HEK293 (cell line): ENCODE measurements at regions not wholly inside any gene's neighbourhood (a gene's known extent, or its start where the extent isn't known, plus 50 kb on each side); places are given as distances from the start of the nearest gene placed in this dataset.

ENCODE experiments used
- CTCF ChIA-PET: fragments of 350-600 bp; formaldehyde crosslinking; extraction: SDS; loops from one replicate; lab custom pipeline; 2021; ENCODE audit warnings: antibody characterized with exemption; lab: Yijun Ruan, JAX
- POLR2A ChIA-PET: fragments of 300-600 bp; formaldehyde crosslinking; extraction: SDS; loops from one replicate; lab custom pipeline; 2020; ENCODE audit warnings: antibody characterized with exemption, inconsistent platforms; lab: Yijun Ruan, JAX
- H3K27ac ChIP-seq: fragments of 200-500 bp; sonication (Bioruptor generic); 2 replicates; pipeline ENCODE4 v1.5.1; 2014; ENCODE audit warnings: low read depth, low read length, control low read depth, inconsistent platforms; ENCODE audit errors: extremely low read depth
- H3K36me3 ChIP-seq, 2 experiments: fragments of 200-500 bp in 1 of 2; sonication (Bioruptor generic) in 1 of 2; 1 replicate in 1 of 2; 2 replicates in 1 of 2; pipeline ENCODE4 v1.5.1; 2014 to 2017; ENCODE audit warnings: inconsistent platforms in 2 of 2, low read length in 2 of 2; ENCODE audit not compliant: control insufficient read depth in 2 of 2, insufficient read depth in 1 of 2
- H3K4me1 ChIP-seq: fragments of 200-500 bp; sonication (Bioruptor generic); 2 replicates; pipeline ENCODE4 v1.5.1; 2014; ENCODE audit warnings: mild to moderate bottlenecking, low read length, inconsistent platforms; ENCODE audit not compliant: control insufficient read depth, insufficient read depth
- H3K4me3 ChIP-seq: 2 replicates; pipeline ENCODE4 v1.5.1; 2011; ENCODE audit warnings: low read depth, mild to moderate bottlenecking, control low read depth, low read length, moderate library complexity
- H3K9me3 ChIP-seq: fragments of 200-500 bp; sonication (Bioruptor generic); 2 replicates; pipeline ENCODE4 v1.5.1; 2014; ENCODE audit warnings: low read depth, low read length, inconsistent platforms; ENCODE audit not compliant: control insufficient read depth, insufficient read depth
- GLIS1 ChIP-seq: fragments of 450-650 bp; formaldehyde crosslinking; IDR thresholded peaks from 2 replicates; pipeline ENCODE4 v1.5.1; 2016; ENCODE audit warnings: missing biosample characterization, missing genetic modification characterization
- IKZF3 ChIP-seq: fragments of 450-650 bp; IDR thresholded peaks from 2 replicates; pipeline ENCODE4 v1.5.0; 2018; ENCODE audit warnings: missing biosample characterization, mild to moderate bottlenecking, missing genetic modification characterization, moderate library complexity
- KLF9 ChIP-seq: fragments of 450-650 bp; formaldehyde crosslinking; IDR thresholded peaks from 2 replicates; pipeline ENCODE4 v1.5.1; 2016; ENCODE audit warnings: missing biosample characterization, missing genetic modification characterization, low read depth
- MEIS1 ChIP-seq: sonication (generic); formaldehyde crosslinking; IDR thresholded peaks from 2 replicates; pipeline ENCODE4 v1.8.1; 2022; ENCODE audit warnings: missing genetic modification reagents, mild to moderate bottlenecking, borderline replicate concordance
- PRDM1 ChIP-seq: fragments of 450-650 bp; formaldehyde crosslinking; IDR thresholded peaks from 2 replicates; pipeline ENCODE4; 2016; ENCODE audit warnings: missing biosample characterization, missing genetic modification characterization
- REST ChIP-seq: fragments of 450-650 bp; formaldehyde crosslinking; IDR thresholded peaks from 2 replicates; pipeline ENCODE4 v1.5.1; 2016; ENCODE audit warnings: missing biosample characterization, missing genetic modification characterization
- TRIM28 ChIP-seq: IDR thresholded peaks from 2 replicates; pipeline ENCODE4 v1.6.1; 2011; ENCODE audit warnings: low read length, control low read depth, borderline replicate concordance
- ZBTB1 ChIP-seq: fragments of 450-650 bp; formaldehyde crosslinking; IDR thresholded peaks from 2 replicates; pipeline ENCODE4 v1.5.1; 2016; ENCODE audit warnings: missing biosample characterization, missing genetic modification characterization
- ZBTB11 ChIP-seq: fragments of 450-650 bp; formaldehyde crosslinking; conservative IDR thresholded peaks from 2 replicates; pipeline ENCODE4 v1.5.1; 2016; ENCODE audit warnings: low read depth, missing biosample characterization, missing genetic modification characterization
- ZBTB17 ChIP-seq: fragments of 450-650 bp; formaldehyde crosslinking; IDR thresholded peaks from 2 replicates; pipeline ENCODE4 v1.5.1; 2016; ENCODE audit warnings: missing biosample characterization, missing genetic modification characterization
- ZBTB20 ChIP-seq: fragments of 450-650 bp; formaldehyde crosslinking; IDR thresholded peaks from 2 replicates; pipeline ENCODE4 v1.5.1; 2016; ENCODE audit warnings: missing biosample characterization, missing genetic modification characterization
- ZBTB7A ChIP-seq: fragments of 450-650 bp; formaldehyde crosslinking; IDR thresholded peaks from 2 replicates; pipeline ENCODE4 v1.5.1; 2016; ENCODE audit warnings: low read depth, missing biosample characterization, missing genetic modification characterization
- ZNF133 ChIP-seq: fragments of 450-650 bp; formaldehyde crosslinking; IDR thresholded peaks from 2 replicates; pipeline ENCODE4 v1.5.1; 2016; ENCODE audit warnings: missing biosample characterization, missing genetic modification characterization
- ZNF174 ChIP-seq: fragments of 450-650 bp; formaldehyde crosslinking; IDR thresholded peaks from 2 replicates; pipeline ENCODE4 v1.5.0; 2017; ENCODE audit warnings: missing biosample characterization, mild to moderate bottlenecking, missing genetic modification characterization
- ZNF266 ChIP-seq: fragments of 450-650 bp; formaldehyde crosslinking; IDR thresholded peaks from 2 replicates; pipeline ENCODE4 v1.5.1; 2016; ENCODE audit warnings: missing biosample characterization, missing genetic modification characterization, low read depth
- ZNF274 ChIP-seq, 2 experiments: fragments of 200-500 bp in 1 of 2; fragments of 450-650 bp in 1 of 2; sonication (Bioruptor generic) in 1 of 2; formaldehyde crosslinking in 1 of 2; IDR thresholded peaks; 2 replicates each; pipeline versions ENCODE4 v1.5.1 to v1.6.1; 2014 to 2016; ENCODE audit warnings: borderline replicate concordance in 1 of 2, inconsistent platforms in 1 of 2, low read length in 1 of 2, missing biosample characterization in 1 of 2, missing genetic modification characterization in 1 of 2
- ZNF335 ChIP-seq: fragments of 450-650 bp; formaldehyde crosslinking; conservative IDR thresholded peaks from 2 replicates; pipeline ENCODE4 v1.5.1; 2016; ENCODE audit warnings: missing biosample characterization, missing genetic modification characterization
- ZNF530 ChIP-seq: fragments of 450-650 bp; formaldehyde crosslinking; IDR thresholded peaks from 2 replicates; pipeline ENCODE4 v1.5.1; 2016; ENCODE audit warnings: low read depth, missing biosample characterization, missing genetic modification characterization
- ZNF548 ChIP-seq: fragments of 450-650 bp; formaldehyde crosslinking; IDR thresholded peaks from 2 replicates; pipeline ENCODE4 v1.5.1; 2016; ENCODE audit warnings: missing biosample characterization, missing genetic modification characterization
- ZNF639 ChIP-seq: fragments of 450-650 bp; formaldehyde crosslinking; IDR thresholded peaks from 2 replicates; pipeline ENCODE4 v1.5.1; 2016; ENCODE audit warnings: missing biosample characterization, missing genetic modification characterization
- ZNF707 ChIP-seq: fragments of 450-650 bp; formaldehyde crosslinking; IDR thresholded peaks from 2 replicates; pipeline ENCODE4 v1.5.1; 2016; ENCODE audit warnings: missing biosample characterization, missing genetic modification characterization
- ZSCAN30 ChIP-seq: fragments of 450-650 bp; IDR thresholded peaks from 2 replicates; pipeline ENCODE4 v1.5.1; 2018; ENCODE audit warnings: missing biosample characterization, mild to moderate bottlenecking, missing genetic modification characterization, moderate library complexity
- TF ChIP-seq, protein P1 (sequence below): fragments of 450-650 bp; formaldehyde crosslinking; IDR thresholded peaks from 2 replicates; pipeline ENCODE4 v1.5.1; 2016; ENCODE audit warnings: missing biosample characterization, missing genetic modification characterization

DNA sequence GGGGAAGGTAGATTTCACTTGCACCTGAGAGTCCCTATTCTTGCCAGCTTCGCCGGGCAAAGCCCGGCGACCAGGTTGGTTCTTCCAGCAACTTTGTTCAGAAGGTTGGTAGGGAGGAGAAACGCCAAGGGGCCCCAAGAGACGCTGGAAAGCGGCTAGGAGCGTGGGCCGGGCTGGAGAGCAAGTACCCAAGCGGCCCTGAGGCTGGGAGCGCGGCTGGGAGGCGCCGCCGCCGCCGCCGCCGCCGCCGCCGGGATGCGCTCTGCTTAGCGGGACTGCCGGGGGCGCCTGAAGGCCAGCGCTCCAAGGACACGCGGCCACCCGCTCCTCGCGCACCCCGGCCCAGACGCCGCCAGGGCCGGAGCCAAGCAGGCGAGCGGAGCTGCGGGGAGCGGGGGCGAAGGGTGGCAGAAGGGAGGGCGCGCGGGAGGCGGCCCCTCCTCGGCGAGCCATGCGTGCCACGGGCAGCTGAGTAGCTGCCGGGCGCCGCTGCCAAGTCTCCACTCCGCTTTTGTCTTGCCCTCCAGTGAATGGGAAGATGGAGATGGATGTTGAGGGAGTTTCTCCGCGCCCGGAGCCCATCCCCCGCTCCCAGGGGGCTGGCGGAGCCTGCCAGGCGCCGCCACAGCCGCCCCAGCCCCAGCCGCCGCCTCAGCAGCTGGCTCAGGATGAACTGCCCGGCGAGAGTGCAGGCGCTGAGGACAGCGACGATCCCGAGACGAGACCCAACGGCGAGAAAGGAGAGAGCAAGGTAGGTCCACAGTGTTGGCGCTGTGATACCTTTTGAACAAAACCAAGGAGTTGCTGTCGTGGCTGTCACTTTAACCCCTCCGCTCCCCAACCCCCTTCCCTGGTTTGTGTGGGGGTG is 227.4 kb upstream of the AZI2 start (continued):
- TF ChIP-seq ZNF548 (tag by site-specific recombination) (no peak), ZNF133 (tag by site-specific recombination) (no peak), KLF9 (tag by site-specific recombination) (no peak), ZNF639 (tag by site-specific recombination) (no peak), ZNF266 (tag by site-specific recombination) (no peak), ZBTB20 (tag by site-specific recombination) (peak; percentile 46; the same call in 1 of the 2 replicates), ZNF707 (no peak), REST (tag by site-specific recombination) (peak; percentile 86), ZNF274 (IDR thresholded peaks at IDR 0.05; ENCODE audit: low read length) (no peak), ZNF274 (tag by site-specific recombination; IDR thresholded peaks at IDR 0.05; ENCODE audit: borderline replicate concordance) (no peak), ZSCAN30 (tag by site-specific recombination) (peak; percentile 69), PRDM1 (tag by site-specific recombination) (peak; percentile 62; the same call in 1 of the 2 replicates)
- TF ChIP-seq, protein P1, sequence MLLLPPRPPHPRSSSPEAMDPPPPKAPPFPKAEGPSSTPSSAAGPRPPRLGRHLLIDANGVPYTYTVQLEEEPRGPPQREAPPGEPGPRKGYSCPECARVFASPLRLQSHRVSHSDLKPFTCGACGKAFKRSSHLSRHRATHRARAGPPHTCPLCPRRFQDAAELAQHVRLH, result no peak

DNA sequence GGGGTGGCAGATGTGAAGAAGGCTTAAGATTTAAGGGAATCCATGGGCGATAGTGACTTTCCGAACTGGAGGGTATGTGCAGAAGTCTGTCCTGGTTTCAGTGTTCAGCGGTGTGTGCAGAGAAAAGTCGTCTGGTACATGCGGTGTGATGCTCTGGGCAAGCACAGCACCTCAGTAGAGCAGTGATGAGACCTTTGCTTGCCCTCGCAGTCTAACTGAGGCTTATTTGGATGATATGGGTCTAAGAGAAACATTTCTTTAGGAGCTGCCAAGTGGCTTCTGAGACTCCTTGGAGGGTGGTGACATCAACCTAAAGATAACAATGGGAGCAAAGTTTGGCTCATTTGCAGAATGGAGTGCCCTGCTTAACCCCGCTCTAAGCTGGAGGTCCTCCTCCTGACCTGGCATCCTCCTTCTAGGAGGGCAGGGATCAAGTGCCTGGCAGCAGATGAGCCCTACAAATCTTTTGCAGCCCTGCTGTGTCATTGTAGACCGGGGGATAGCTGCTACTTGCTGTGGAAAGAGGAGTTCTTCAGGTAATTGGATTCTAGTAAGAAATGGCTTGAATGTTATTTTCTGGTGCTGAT is 228.1 kb upstream of the AZI2 start:
- H3K9me3 ChIP-seq, result no peaks in the 10 kb centered on the region
- peak overlapping the region; percentile 72 for H3K4me3 ChIP-seq
- peak; percentile 69 for TF ChIP-seq GLIS1
- TF ChIP-seq ZBTB1 (tag by site-specific recombination), result no peak
- TF ChIP-seq ZBTB11 (tag by site-specific recombination), result no peak
- TF ChIP-seq ZBTB20 (tag by site-specific recombination), result 0 out of 2 replicates have a peak, but pooled peaks have one; percentile 6
- no peak for TF ChIP-seq ZNF174
- no peak for TF ChIP-seq ZNF530 (tag by site-specific recombination)
- peak; percentile 35; the same call in 1 of the 2 replicates for TF ChIP-seq ZBTB17 (tag by site-specific recombination)
- no peak for TF ChIP-seq IKZF3 (tag by site-specific recombination)
- TF ChIP-seq ZSCAN30 (tag by site-specific recombination), result no peak
- 0 out of 2 replicates have a peak, but pooled peaks have one; percentile 9 for TF ChIP-seq TRIM28
- no peak for TF ChIP-seq ZBTB7A (tag by site-specific recombination)
- no peak for TF ChIP-seq MEIS1
- TF ChIP-seq ZNF335 (tag by site-specific recombination), result peak; percentile 8
- H3K36me3 ChIP-seq, result no peaks in the 10 kb centered on the region
- H3K27ac ChIP-seq, result no peak overlapping the region
- ChIA-PET CTCF (no interaction called here), POLR2A (no interaction called here)
- H3K4me1 ChIP-seq, result no peaks in the 10 kb centered on the region
